HepG2 (cell line): ENCODE measurements at regions not wholly inside any gene's neighbourhood (a gene's known extent, or its start where the extent isn't known, plus 50 kb on each side); places are given as distances from the start of the nearest gene placed in this dataset.

Experiments used
- ATAC-seq: fragments of 200-7000 bp; cut with Tn5 transposase; 3 replicates; pipeline ENCODE4 v1.9.1; 2020; ENCODE audit warnings: mild to moderate bottlenecking, moderate library complexity
- BruUV-seq: library from RNA; stranded (reverse); fragments of 400-500 nt; replicated peaks from 2 replicates; lab custom pipeline; 2021; lab: Mats Ljungman, UMichigan
- CTCF ChIA-PET: fragments of 300-600 bp; formaldehyde crosslinking; extraction: SDS; loops from one replicate; lab custom pipeline; 2021; ENCODE audit warnings: low total read pairs, inconsistent platforms, low intra/inter-chr PET ratio; lab: Yijun Ruan, JAX
- POLR2A ChIA-PET: fragments of 350-600 bp; sonication (Branson Sonifier 250); formaldehyde crosslinking; loops from one replicate; lab custom pipeline; 2020; ENCODE audit warnings: antibody characterized with exemption, inconsistent platforms; lab: Yijun Ruan, JAX
- DNase-seq: peaks from one replicate; pipeline ENCODE4 v3.0.0-alpha.2; 2015; ENCODE audit warnings: low spot score
- FAIRE-seq: peaks from 3 replicates; lab custom pipeline; 2011; peaks lifted over from hg19 to GRCh38; lab: Jason Lieb, UNC
- H2AFZ ChIP-seq: one replicate; pipeline ENCODE4 v1.6.1; 2011; ENCODE audit warnings: low read length, inconsistent platforms
- H3K27ac ChIP-seq: fragments of 300-600 bp; 3 replicates; pipeline ENCODE4 v1.8.0; 2011; ENCODE audit warnings: mixed run types, mild to moderate bottlenecking, mixed read lengths, low read length, inconsistent platforms; ENCODE audit not compliant: insufficient read depth; ENCODE audit errors: extremely low read length
- H3K27me3 ChIP-seq, 2 experiments: fragments of 200-600 bp in 1 of 2; 2 replicates in 1 of 2; 3 replicates in 1 of 2; pipeline versions ENCODE4 v1.6.0 to v1.8.0; 2011; ENCODE audit warnings: low read length in 2 of 2, mild to moderate bottlenecking in 2 of 2, moderate library complexity in 2 of 2, inconsistent platforms in 1 of 2; ENCODE audit not compliant: insufficient read depth in 2 of 2, control insufficient read depth in 1 of 2
- H3K36me3 ChIP-seq, 2 experiments: fragments of 200-600 bp in 1 of 2; replicated peaks in 1 of 2; 2 replicates in 1 of 2; 3 replicates in 1 of 2; pipeline versions ENCODE4 v1.5.1 to v1.8.0; 2011; ENCODE audit warnings: low read length in 2 of 2, inconsistent platforms in 1 of 2; ENCODE audit not compliant: insufficient read depth in 2 of 2, control insufficient read depth in 1 of 2
- H3K4me1 ChIP-seq: 2 replicates; pipeline ENCODE4 v1.5.1; 2012; ENCODE audit warnings: low read length, inconsistent platforms; ENCODE audit not compliant: insufficient read depth
- H3K4me2 ChIP-seq: 2 replicates; pipeline ENCODE4 v1.6.0; 2011; ENCODE audit warnings: low read depth, low read length, inconsistent platforms
- H3K4me3 ChIP-seq, 3 experiments: fragments of 200-600 bp in 1 of 3; sonication (generic), shearing (Covaris generic) in 1 of 3; replicated peaks in 1 of 3; 2 replicates each; pipeline ENCODE4 v1.5.1; 2011 to 2016; ENCODE audit warnings: low read length in 3 of 3, inconsistent platforms in 2 of 3, low read depth in 2 of 3, mild to moderate bottlenecking in 2 of 3, control low read depth in 1 of 3, mixed read lengths in 1 of 3; ENCODE audit not compliant: insufficient read depth in 1 of 3
- H3K79me2 ChIP-seq: one replicate; pipeline ENCODE4 v1.6.1; 2011; ENCODE audit warnings: low read length, inconsistent platforms; ENCODE audit not compliant: insufficient read depth
- H3K9ac ChIP-seq: 2 replicates; pipeline ENCODE4 v1.6.0; 2011; ENCODE audit warnings: mild to moderate bottlenecking, low read depth, low read length, inconsistent platforms; ENCODE audit not compliant: insufficient read depth
- H3K9me3 ChIP-seq: 2 replicates; pipeline ENCODE4 v1.5.1; 2012; ENCODE audit warnings: mild to moderate bottlenecking, low read length
- H4K20me1 ChIP-seq: 2 replicates; pipeline ENCODE4 v1.6.0; 2011; ENCODE audit warnings: inconsistent platforms, mild to moderate bottlenecking, low read length, moderate library complexity; ENCODE audit not compliant: insufficient read depth
- IKZF4 ChIP-seq: sonication (generic); formaldehyde crosslinking; IDR thresholded peaks from 2 replicates; pipeline ENCODE4 v1.5.1; 2020; ENCODE audit warnings: borderline replicate concordance, mild to moderate bottlenecking, low read depth, missing genetic modification reagents; ENCODE audit errors: not compliant biosample characterization
- PAF1 ChIP-seq: IDR thresholded peaks from 2 replicates; pipeline ENCODE4 v1.6.1; 2016; ENCODE audit warnings: missing genetic modification reagents, missing compliant biosample characterization
- RORA ChIP-seq: sonication (generic); formaldehyde crosslinking; IDR thresholded peaks from 2 replicates; pipeline ENCODE4 v1.5.0; 2020; ENCODE audit warnings: mild to moderate bottlenecking, missing genetic modification reagents, moderate library complexity
- SRSF1 ChIP-seq: fragments of 200-400 bp; formaldehyde crosslinking; optimal IDR thresholded peaks from 2 replicates; pipeline ENCODE3; 2017; ENCODE audit warnings: mild to moderate bottlenecking, low read depth, low read length, moderate library complexity
- ZNF446 ChIP-seq: sonication (generic); formaldehyde crosslinking; IDR thresholded peaks from 2 replicates; pipeline ENCODE4 v1.5.0; 2020; ENCODE audit warnings: mild to moderate bottlenecking, missing genetic modification reagents
- ZNF484 ChIP-seq: sonication (generic); formaldehyde crosslinking; IDR thresholded peaks from 2 replicates; pipeline ENCODE4 v1.5.1; 2020; ENCODE audit warnings: mild to moderate bottlenecking, low read depth, missing genetic modification reagents, borderline replicate concordance
- ZNF75D ChIP-seq: sonication (generic); formaldehyde crosslinking; IDR thresholded peaks from 2 replicates; pipeline ENCODE4 v1.8.1; 2023; ENCODE audit warnings: missing genetic modification reagents, mild to moderate bottlenecking, borderline replicate concordance
- ZNF891 ChIP-seq: sonication (generic); formaldehyde crosslinking; IDR thresholded peaks from 2 replicates; pipeline ENCODE4 v1.5.0; 2020; ENCODE audit warnings: mild to moderate bottlenecking, missing genetic modification reagents
- WGBS: methylation state at CpG from one replicate; pipeline ENCODE4 v1.1.6; 2017; ENCODE audit warnings: low lambda C conversion rate; 5-methylcytosine and 5-hydroxymethylcytosine counted together
- in situ Hi-C: cut with HindIII; loops from 2 replicates; pipeline ENCODE4 v1.10.0; 2017; ENCODE audit warnings: low pct_unique_long_range_greater_than_20kb; ENCODE audit not compliant: extremely low pct_ligation_motif_present
- intact Hi-C: fragments of 100-400 bp; cut with micrococcal nuclease; formaldehyde crosslinking; loops from one replicate; pipeline ENCODE4 v1.10.0; 2022; ENCODE audit not compliant: unreplicated experiment
- TF ChIP-seq, protein P1 (sequence below): sonication (generic); formaldehyde crosslinking; IDR thresholded peaks from 2 replicates; pipeline ENCODE4 v1.4.0; 2020; ENCODE audit warnings: missing genetic modification reagents, mild to moderate bottlenecking, borderline replicate concordance
- TF ChIP-seq, protein P2 (sequence below): sonication (generic); formaldehyde crosslinking; IDR thresholded peaks from 2 replicates; pipeline ENCODE4 v1.5.0; 2020; ENCODE audit warnings: missing genetic modification reagents

GRCh38 chr12:17322090-17322489 is 716.1 kb upstream of the LMO3 start:
- intact Hi-C loops: no loop called here
- no peak overlapping the region for H3K9ac ChIP-seq
- no peaks in the 10 kb centered on the region for H4K20me1 ChIP-seq
- no peaks in the 10 kb centered on the region for H3K36me3 ChIP-seq
- in situ Hi-C loops: no loop called here
- DNase-seq: no peak
- H3K4me3 ChIP-seq: no peak overlapping the region
- FAIRE-seq: no peak
- no peak for ATAC-seq
- CTCF ChIA-PET: no interaction called here
- H3K79me2 ChIP-seq: no peaks in the 10 kb centered on the region
- H3K4me1 ChIP-seq: no peaks in the 10 kb centered on the region
- no peak overlapping the region for H2AFZ ChIP-seq
- BruUV-seq: no TSS peak
- H3K27me3 ChIP-seq: no peaks in the 10 kb centered on the region
- H3K27ac ChIP-seq: no peak overlapping the region
- H3K9me3 ChIP-seq: peaks cover 68% of the 10 kb centered on the region
- 0% methylated on average over 2 of the region's 2 CpGs for WGBS
- TF ChIP-seq PAF1 (CRISPR knock-in tag) (no peak), IKZF4 (CRISPR knock-in tag) (no peak), RORA (CRISPR knock-in tag) (no peak), ZNF446 (CRISPR knock-in tag) (no peak), ZNF75D (CRISPR knock-in tag) (no peak), ZNF484 (CRISPR knock-in tag) (no peak), ZNF891 (CRISPR knock-in tag) (no peak)
- no peak overlapping the region for H3K4me2 ChIP-seq
- POLR2A ChIA-PET: no interaction called here

DNA sequence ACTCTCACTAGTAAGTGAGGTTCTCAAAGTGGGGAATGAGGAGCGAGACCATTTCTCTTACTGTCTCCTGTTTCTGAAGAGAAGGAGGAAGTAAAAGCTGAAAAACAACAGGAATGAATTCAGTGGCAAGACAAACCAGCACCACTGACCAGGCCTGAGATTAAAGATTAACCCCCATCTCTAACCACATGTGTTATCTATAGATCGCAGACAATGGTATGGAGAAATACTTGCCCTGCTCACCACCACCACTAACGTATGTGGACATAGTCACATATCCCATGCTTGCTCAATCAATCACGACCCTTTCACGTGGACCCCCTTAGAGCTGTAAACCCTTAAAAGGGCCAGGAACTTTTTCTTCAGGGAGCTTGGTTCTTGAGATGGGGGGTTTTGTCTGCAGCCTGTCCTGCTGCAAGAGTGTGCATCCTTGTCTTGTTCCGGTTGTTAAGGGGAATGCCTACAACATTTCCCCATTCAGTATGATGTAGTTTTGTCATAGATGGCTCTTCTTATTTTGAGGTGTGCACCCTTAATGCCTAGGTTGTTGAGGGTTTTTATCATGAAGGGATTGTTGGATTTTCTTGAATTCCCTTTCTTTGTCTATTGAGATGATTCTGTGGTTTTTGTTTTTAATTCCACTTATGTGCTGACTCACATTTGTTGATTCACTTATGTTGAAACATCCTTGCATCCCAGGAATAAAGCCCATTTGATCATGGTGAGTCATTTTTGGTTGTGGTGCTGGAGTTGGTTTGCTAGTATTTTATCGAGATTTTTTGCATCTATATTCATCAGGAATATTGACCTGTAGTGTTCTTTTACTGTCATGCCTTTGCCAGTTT is 698.8 kb upstream of the LMO3 start:
- in situ Hi-C loops: no loop called here
- DNase-seq: no peak
- no TSS peak for BruUV-seq
- no peak overlapping the region for H2AFZ ChIP-seq
- H3K4me3 ChIP-seq: no peak overlapping the region
- H3K4me2 ChIP-seq: no peak overlapping the region
- H3K36me3 ChIP-seq: no peaks in the 10 kb centered on the region
- intact Hi-C loops: no loop called here
- H3K4me1 ChIP-seq: no peaks in the 10 kb centered on the region
- no peak overlapping the region for H3K27ac ChIP-seq
- no peak overlapping the region for H3K9ac ChIP-seq
- ATAC-seq: no peak
- peaks cover 95% of the 10 kb centered on the region for H3K9me3 ChIP-seq
- no peaks in the 10 kb centered on the region for H3K79me2 ChIP-seq
- POLR2A ChIA-PET: no interaction called here
- no peak for FAIRE-seq
- CTCF ChIA-PET: no interaction called here
- no peaks in the 10 kb centered on the region for H3K27me3 ChIP-seq
- no peaks in the 10 kb centered on the region for H4K20me1 ChIP-seq
- WGBS: 28% methylated on average over 4 of the region's 7 CpGs
- TF ChIP-seq, protein P1, sequence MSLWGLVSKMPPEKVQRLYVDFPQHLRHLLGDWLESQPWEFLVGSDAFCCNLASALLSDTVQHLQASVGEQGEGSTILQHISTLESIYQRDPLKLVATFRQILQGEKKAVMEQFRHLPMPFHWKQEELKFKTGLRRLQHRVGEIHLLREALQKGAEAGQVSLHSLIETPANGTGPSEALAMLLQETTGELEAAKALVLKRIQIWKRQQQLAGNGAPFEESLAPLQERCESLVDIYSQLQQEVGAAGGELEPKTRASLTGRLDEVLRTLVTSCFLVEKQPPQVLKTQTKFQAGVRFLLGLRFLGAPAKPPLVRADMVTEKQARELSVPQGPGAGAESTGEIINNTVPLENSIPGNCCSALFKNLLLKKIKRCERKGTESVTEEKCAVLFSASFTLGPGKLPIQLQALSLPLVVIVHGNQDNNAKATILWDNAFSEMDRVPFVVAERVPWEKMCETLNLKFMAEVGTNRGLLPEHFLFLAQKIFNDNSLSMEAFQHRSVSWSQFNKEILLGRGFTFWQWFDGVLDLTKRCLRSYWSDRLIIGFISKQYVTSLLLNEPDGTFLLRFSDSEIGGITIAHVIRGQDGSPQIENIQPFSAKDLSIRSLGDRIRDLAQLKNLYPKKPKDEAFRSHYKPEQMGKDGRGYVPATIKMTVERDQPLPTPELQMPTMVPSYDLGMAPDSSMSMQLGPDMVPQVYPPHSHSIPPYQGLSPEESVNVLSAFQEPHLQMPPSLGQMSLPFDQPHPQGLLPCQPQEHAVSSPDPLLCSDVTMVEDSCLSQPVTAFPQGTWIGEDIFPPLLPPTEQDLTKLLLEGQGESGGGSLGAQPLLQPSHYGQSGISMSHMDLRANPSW (CRISPR knock-in tag): no peak
- TF ChIP-seq, protein P2, sequence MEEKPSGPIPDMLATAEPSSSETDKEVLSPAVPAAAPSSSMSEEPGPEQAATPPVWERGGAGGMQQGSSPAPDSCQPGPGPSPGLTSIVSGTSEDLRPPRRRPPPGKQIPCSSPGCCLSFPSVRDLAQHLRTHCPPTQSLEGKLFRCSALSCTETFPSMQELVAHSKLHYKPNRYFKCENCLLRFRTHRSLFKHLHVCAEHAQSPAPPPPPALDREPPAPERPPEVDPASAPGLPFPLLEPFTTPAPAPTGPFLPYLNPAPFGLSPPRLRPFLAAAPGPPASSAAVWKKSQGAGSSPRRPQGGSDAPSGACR (CRISPR knock-in tag): no peak
- TF ChIP-seq SRSF1: no peak
